ENCODE measurements at regions not wholly inside any gene's neighbourhood (a gene's known extent, or its start where the extent isn't known, plus 50 kb on each side); places are given as distances from the start of the nearest gene placed in this dataset.
"Not testable (repeated sequence)": the region's sequence is repeated elsewhere in the genome, so short reads cannot be mapped to it uniquely, and the experiment has no call there.

DNA sequence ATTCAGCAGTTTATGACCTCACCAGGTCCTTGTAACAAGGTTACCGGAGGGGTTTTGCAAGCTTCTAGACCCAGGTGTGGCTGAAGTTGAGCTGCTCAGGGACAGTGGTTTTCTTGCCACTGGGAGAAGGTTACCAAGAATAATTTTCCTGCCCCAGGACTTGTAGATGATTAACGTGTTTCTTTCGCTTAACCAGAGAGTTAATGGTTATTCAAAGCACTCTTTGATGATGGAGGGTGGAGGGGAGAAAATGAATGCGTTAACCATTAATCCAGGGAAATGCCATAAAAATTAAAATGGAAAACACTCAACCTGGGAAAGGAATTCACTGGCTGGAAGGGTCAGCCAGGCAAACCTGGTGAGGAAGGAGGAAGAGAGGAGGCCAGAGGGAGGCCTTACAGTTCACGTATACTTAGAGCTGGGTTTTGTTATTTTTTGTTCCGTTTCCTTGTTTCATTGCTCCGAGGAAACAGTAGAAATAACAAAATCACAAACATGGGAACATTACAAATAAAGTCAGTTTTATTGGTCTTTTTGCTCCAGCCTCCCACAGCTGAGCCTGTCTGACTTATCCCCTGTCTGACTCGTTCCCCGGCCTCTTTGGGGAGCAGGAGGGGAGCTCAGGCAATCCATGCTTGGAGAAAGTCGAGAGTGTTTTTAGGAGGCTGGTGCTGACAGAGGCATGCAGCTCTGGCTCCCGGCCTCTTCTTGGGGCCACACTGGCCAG is 207.5 kb upstream of the IRF2BP2 start:
- not testable (repeated sequence) for DNase-seq (ENCODE audit: low spot score)

DNA sequence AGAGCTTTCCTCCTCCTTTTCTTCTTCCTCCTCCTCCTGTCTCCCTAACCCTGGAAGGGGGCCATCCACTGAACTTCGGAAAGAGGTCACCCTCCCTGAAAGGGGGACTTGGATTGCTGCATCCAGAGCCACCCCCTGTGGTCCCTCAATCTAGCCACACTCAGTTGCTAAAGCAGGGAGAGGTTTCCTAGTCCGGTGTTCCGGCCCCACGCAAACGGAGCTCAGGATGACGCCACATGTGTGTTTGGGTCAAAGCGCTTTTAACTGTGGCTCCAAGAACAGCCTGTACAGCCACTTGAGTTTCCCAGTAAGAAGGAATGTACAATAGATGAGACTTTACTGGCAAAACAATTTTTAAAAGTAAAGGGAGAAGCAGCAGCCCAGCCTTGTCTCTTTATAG is 206.9 kb upstream of the IRF2BP2 start:
- not testable (repeated sequence) for DNase-seq (ENCODE audit: low spot score)

DNA sequence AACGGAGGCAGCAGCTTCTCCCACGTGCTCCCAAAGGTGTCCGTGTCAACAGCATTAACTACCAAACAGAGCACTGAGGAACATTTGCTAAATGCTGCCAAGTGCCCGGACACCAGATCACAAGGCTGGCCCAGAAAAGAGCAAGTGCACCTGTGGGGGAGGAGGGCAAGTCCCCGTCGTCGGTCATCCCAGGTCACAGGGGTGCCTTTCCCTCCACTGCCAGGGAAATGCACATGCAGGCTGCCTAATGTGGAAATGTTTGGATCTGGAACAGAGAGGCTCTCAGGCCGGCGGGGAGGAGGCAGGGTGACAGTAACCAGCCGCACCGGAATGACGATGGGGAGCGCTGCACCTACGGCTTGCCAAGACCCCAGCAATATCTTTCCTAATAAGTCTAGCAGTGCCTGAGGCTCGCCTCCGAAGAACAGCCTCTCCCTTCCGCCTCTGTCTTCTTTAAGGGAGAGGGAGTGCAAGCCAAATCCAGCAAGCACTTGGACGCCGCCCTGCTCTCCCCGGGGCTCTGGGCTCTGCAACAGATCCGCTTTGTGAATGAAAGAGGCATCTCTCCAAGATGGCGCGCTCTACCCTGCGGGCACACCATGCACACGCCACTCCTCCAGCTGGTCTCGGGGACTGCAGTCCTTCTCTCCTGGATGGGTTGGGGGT is 206.3 kb upstream of the IRF2BP2 start:
- not testable (repeated sequence) for DNase-seq (ENCODE audit: low spot score)

DNA sequence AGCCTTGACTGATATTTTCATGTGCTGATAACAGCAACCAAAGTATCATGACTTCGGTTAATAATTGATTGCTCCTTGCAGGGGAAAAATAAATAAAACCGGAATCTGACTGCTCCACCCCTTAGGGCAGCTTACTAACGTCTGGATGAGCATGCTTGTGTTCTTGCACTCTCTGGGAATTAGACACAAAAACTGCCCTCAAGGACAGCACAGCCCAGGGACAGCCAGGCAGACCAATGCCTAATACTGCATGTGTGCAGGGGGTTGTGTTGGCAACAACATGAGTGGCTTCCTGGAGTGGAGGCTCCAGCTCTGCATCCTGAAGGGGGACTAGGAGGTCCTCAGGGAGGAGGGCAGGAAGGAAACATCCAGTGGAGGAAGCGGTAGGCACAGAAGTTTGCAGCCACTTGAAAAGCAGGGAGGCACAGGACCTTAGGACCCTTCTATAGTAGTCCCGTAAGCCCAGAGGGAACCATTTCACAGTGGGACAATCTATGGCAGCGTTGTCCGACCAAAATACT is 205.4 kb upstream of the IRF2BP2 start:
- not testable (repeated sequence) for DNase-seq (ENCODE audit: low spot score)

DNA sequence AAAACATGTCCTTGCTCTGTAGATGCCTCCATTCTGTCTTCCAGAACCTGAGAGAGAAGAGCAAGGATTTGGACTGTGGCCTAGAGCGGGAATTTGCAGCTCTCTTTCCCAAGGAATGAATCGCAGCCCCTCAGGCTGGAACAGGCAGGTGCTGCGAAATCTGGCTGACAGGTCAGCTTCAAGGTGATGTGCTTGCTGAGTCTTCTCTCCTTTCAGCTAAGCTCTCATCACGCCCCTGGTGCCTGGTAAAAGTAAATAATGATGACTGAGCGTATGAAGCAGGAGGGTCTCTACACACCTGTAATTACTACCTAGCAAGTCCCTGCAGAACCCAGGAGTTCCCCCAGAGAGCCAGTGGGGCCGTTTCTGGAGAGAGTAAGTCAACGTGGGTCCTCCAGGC is 204.3 kb upstream of the IRF2BP2 start:
- not testable (repeated sequence) for DNase-seq (ENCODE audit: low spot score)

DNA sequence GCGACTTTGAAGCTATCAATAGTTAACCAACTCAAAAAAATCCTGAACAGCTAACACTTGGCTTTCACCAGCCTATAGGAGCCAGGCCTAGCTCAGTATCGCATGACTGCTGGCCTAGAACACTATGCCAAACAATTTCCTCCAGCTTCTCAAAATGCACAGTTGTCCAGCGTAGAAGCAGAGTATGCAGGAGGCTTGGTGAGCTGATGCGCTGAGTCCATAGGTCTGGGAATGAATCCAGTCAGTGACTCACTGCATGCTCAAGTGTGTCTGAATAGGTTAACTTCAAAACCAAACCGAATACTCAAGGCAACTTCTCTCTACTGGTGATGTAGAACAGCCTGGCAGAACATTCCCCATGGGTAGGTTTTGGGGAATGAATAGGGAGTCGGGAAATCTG is 201.8 kb upstream of the IRF2BP2 start:
- not testable (repeated sequence) for DNase-seq (ENCODE audit: low spot score)

DNA sequence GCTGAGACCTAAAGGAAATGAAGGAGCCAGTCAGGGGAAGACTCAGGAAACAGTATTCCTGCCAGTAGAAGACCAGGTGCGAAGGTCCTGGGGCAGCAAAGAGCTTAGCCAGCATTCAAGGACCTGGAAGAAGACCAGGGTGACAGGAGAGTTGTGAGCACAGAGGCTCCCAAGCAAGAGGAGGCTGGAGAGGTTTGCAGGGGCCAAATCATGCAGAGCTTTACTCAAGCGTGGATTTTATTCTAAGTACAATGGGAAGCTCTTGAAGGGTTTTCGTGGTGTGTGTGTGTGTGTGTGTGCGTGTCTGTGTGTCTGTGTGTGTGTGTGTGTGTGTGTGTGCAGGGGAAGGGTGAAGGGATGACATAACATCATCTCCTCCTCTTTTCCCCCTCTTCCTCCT is 200.7 kb upstream of the IRF2BP2 start:
- not testable (repeated sequence) for DNase-seq (ENCODE audit: low spot score)

DNA sequence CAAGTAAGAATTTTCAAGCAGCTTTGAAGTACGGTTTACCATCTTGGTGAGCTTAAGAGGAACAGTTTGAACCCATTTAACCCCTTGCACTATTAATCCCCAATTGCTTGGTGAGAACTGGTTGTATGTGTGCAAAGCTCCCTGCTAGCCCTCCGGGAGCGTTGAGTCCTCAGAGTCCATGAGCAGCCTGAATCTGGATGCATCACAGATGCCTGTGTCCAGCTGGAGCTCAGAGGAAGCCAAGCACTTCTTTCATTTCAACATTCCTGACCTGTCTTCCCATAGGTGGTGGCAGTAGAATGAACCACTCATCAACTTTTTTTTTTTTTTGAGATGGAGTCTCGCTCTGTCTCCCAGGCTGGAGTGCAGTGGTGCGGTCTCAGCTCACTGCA is 199.9 kb upstream of the IRF2BP2 start:
- not testable (repeated sequence) for DNase-seq (ENCODE audit: low spot score)

DNA sequence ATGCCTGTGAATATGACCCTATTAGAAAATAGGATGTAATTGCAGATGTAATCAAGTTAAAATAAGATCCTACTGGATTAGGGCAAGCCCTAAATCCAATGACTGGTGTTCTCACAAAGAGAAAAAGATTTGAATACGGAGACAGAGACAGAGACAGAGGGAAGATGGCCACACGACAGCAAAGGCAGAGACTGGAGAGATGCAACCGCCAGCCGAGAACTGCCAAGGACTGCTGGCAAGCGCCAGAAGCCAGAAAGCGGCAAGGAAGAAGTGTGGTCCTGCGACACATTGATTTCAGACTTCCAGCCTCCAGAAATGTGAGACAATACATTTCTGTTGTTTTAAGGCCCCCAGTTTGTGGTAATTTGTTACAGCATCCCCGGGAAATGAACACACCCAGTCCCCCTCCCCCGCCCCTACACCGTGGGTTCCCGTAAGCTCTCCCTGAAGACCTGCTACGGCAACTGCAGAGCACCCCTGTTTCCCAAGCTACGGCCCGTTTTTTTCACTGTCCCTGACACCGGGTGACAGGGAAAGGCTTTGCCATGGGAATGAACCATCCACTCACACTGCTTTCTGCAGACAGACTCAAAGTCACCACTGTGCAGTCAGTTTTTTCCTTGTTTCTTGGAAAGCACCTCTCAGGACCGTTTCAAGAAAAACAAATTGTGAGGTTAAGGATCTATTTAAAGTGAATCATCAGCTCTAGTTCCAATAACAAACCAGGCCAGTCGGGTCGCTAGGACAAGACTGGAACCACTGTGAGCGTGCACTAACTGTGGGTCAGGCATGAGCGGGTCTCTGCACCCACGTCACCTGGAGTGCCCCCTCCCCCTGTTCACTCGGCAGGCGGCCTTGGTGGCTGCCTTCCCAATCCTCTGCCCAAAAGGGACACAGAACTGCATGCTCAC is 199.2 kb upstream of the IRF2BP2 start:
- not testable (repeated sequence) for DNase-seq (ENCODE audit: low spot score)

DNA sequence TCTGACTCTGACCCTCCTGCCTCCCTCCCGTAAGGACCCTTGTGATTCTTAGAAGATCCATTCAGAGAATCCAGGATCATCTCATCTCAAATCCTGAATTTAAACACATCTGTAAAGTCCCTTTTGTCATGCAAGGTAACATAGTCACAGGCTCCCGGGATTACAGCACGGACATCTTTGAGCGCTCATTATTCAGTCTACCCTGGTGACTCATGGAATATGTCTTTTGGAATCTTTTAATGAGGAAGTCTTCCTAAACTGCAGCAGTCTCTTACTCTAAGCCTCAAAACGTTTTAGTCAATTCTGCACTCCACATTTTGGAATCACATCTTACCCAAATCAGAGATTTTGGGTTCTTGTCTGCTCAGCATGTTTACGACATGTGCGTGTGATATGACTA is 198.5 kb upstream of the IRF2BP2 start:
- not testable (repeated sequence) for DNase-seq (ENCODE audit: low spot score)

DNA sequence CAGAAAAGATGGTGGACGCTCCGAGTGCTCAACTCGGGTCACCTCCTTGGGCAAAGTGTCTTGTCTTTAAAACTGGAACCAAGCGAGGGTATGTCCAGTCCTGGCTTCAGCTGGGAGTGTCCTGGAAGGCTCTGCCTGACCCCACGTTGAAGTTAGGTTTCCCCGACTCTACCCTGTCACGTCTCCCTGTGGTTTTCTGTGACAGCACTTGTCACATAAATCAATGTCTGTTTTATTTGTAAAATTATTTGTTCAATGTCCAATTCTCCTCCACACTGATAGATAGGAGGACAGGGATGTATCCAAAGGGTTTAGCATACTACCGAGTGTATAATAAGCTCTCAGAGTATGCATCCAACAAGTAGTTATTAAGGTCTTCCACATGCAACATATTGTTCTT is 197.7 kb upstream of the IRF2BP2 start:
- DNase-seq (ENCODE audit: low spot score) = not testable (repeated sequence)

DNA sequence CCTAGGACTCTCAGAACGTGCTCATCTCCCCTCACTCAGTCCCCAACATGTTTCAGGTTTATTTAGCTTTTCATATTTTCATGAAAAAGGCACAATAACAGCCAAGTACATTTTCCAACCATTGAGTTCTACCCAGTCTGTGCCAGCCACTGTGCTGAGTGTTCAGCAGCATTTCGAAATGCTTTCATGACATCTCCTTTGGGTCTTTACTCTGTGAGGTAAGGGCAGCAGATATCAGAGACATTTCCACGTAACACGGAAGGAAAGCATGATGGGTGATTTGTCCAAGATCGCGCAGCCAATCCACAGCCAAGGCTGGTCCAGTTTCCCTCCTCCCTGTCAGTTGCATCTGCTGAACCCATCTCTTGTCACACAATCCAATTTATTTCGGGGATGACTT is 192.6 kb upstream of the IRF2BP2 start:
- DNase-seq (ENCODE audit: low spot score) = not testable (repeated sequence)

DNA sequence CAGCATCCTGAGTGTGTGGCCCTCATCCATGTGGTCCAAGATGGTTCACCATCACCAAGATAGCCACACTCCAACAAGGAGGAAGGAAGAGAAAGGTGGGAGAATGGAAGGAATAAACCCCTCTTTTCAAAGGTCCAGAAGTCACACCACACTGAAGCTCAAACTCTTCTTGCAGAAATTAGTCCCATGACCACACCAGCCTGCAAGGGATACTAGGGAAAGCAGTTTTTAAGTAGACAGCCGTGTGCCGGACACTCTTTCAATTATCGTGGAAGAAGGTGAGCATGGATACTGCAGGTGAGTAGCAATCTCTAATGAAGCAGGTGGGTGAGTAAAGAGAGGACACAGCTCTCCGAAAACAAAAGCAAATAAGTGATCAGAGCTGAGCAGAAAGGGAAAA is 191.7 kb upstream of the IRF2BP2 start:
- DNase-seq (ENCODE audit: low spot score) = not testable (repeated sequence)

DNA sequence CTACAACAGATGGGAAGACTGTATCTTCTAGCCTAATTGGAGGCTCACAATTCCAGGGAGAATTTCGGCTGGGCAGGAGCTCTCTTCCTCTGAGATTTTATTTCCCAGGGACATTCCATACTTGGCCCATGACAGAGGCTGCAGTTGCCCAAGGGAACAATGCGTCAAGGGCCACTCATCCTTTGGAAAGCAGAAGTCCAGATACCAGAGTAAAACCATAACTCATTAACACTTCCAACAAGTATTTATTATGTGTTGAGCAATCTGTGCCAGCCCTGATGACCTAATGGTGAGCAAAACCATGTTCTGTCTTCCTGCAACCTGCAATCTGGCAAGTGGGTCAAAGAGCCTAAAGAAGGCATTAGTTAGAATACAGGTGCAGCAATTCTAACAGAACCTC is 191.2 kb upstream of the IRF2BP2 start:
- not testable (repeated sequence) for DNase-seq (ENCODE audit: low spot score)

DNA sequence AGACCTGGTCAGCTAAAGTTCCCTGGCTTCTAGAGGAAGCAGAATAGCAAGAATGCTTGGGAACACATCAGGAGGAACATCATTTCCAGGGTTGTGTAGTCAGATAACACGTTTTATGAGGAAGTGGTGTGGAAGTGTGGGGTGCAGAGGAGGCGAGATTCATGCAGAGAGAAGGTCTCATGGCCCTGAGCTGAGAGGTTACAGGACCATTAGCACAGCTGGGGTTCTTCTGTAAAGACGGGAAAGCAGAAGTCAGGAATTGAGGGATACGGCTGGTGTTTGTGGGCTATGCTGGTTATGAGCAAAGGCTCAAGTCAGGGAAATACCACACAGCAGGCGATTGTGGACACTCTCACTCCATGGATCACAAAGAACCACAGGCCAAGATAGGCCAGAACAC is 190.6 kb upstream of the IRF2BP2 start:
- not testable (repeated sequence) for DNase-seq (ENCODE audit: low spot score)

DNA sequence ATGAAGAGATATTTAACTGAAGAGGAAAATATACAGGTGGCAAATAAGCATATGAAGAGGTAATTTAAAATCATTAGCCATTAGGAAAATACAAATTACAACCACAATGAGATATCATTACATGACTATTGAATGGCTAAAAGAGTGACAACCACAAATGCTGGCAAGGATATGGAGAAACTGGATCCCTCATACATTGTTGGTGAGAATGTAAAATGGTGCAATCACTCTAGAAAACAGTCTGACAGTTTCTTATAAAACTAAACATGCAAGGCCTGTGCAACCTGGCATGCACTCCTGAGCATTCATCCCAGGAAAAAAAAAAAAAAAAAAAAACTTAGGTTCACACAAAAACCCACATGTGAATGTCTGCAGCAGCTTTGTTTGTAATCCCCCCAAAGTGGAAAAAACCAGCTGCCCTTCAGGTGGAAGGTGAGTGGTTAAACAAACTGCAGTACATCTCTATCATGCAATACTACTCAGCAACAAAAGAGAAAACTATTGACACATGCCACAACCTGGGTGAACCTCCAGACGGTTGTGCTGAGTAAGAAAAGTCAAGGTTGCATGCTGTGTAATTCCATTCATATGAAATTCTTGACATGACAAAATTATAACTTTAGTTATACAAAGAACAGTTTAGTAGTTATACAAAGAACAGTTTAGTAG is 189.2 kb upstream of the IRF2BP2 start:
- not testable (repeated sequence) for DNase-seq (ENCODE audit: low spot score)

DNA sequence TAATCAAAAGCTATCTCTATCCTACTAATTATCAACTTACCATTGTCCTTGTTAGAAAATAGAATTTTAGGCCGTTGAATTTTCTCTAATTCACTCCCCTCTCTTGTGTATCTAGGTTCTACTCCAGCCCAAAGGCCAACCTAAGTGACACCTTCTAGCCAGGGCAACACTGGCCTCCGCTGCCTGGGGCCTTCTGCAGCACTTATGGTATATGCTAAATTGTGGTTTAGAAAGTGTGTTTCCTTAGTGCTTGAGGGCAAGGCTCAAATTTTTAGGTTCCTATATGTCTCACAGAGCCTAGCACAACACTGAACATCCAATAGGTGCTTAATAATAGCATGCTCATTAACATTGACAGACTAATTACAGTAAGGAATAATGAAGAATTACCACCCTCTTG is 187.2 kb upstream of the IRF2BP2 start:
- not testable (repeated sequence) for DNase-seq (ENCODE audit: low spot score)

DNA sequence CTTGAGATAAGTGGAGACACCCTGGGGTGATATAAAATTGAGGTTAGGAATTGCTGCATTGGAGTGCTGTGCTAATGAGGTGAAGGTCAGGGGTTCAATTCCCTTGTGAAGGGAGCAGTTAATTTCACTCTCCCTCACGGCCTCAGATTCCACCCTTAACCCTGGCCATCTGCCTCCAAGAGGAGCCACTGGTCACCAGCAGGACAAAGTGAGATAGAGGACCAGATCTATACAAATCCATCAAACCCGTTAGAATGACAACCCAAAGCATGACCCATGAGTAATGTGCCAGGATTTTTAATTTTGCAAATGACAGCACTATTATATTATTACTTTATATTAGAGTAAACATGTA is 186.4 kb upstream of the IRF2BP2 start:
- DNase-seq (ENCODE audit: low spot score) = not testable (repeated sequence)

DNA sequence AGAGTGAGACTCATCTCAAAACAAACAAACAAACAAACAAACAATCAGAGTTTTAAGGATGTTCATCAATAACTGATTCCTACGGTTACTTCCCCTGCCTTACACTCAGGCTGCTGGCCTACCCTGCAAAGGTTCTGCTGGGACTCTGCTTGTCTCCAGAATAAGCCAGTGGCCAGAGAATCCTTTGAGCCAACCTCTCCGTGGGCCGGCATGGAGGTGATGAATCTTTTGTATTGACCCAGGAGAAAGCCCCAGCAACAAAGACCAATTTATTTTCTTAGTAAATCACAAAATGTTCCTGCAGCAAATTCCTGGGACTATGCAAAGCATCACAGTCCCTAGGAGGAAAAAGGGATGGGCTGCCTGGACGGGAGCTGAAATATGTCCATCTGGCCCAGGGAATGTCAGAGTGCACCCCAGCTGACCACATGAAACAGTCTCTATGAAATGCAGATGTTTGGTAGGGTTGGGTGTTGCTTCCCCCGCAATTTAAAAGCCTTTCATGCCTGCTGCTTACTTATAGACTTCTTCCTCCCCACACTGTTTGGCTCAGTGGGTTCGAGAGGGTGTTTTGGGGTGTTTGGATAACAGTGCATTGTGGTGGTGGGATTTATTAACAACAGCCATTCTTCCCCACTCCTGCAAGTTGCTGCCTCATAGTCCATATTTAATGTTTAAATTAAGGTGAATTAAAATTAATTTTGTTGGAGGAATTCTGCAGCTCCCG is 185.9 kb upstream of the IRF2BP2 start:
- DNase-seq (ENCODE audit: low spot score) = peak; percentile 44

DNA sequence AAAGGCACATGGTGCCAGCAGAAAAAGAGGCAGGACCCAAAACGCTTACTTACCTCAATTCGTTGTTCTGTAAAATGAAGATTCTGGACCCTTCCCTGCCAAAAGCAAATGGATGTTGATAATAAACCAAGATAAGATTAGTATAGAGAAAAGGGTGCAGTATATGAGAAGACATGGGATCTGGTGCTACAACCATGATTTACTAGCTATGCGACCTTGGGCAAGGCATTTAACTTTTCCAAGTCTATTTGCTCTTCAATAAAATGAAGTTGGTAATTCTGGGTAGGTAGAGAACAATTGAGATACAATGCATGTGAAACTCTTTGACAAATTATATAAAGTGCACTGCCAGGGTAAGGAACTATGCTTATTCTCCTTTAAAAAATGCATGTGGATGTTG is 185.0 kb upstream of the IRF2BP2 start:
- DNase-seq (ENCODE audit: low spot score) = not testable (repeated sequence)

DNA sequence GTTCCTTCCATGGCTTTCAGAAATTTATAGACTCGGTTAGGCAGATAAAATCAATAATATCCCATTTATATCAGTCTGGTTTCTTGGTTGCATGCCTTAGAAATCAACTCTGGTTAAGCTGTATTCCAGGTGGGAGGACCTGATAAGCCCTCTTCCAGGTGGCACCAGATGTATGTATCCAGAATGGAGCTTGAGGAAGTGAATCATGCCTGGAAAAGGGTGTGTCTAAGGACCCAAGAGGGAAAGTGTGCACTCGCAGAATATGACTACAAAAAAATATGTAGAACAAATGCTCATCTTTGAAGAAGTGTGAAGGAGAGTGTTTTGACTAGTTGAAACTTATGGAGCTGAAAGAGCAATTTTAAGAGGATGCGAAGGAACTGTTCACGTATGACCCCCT is 184.5 kb upstream of the IRF2BP2 start:
- not testable (repeated sequence) for DNase-seq (ENCODE audit: low spot score)

Measured in AG08395 (cell line).